GM12891 (cell line): ENCODE measurements at regions not wholly inside any gene's neighbourhood (a gene's known extent, or its start where the extent isn't known, plus 50 kb on each side); places are given as distances from the start of the nearest gene placed in this dataset.

Experiments
- POLR2A ChIP-seq: IDR thresholded peaks from 2 replicates; pipeline ENCODE4 v1.6.1; 2011; ENCODE audit warnings: low read depth, low read length, control low read depth
- POLR2AphosphoS5 ChIP-seq: IDR thresholded peaks from 2 replicates; pipeline ENCODE4 v1.6.1; 2011; ENCODE audit warnings: low read depth, low read length, control low read depth
- TAF1 ChIP-seq: IDR thresholded peaks from 2 replicates; pipeline ENCODE4 v1.6.1; 2011; ENCODE audit warnings: low read depth, low read length, control low read depth

DNA sequence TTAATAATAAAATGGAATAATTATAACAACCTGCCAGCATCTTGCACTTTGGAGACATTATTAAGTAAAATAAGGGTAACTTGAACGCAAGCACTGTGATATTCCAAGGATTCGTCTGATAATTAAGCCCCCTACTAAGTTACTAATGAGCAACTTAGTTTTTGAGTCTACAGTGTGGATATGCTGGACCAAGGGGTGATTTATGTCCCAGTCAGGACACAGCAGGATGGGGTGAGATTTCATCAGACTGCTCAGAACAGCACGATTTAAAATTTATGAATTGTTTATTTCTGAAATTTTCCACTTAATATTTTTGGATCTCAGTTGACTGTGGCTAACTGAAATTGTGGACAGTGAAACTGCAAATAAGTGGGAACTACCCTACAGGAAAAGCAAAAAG, 182.8 kb upstream of the PHF14 start:
- no peak for TF ChIP-seq POLR2AphosphoS5
- TF ChIP-seq POLR2A = no peak
- TF ChIP-seq TAF1 = no peak
